ENCODE measurements at regions not wholly inside any gene's neighbourhood (a gene's known extent, or its start where the extent isn't known, plus 50 kb on each side); places are given as distances from the start of the nearest gene placed in this dataset.

GRCh38 chr16:73233329-73233765 lies 185.4 kb upstream of the ZFHX3 start:
- TF ChIP-seq EP300 (IDR thresholded peaks at IDR 0.05) (no peak), POLR2AphosphoS5 (IDR thresholded peaks at IDR 0.05) (no peak), POLR2A (IDR thresholded peaks at IDR 0.05) (no peak), CTCF (IDR thresholded peaks at IDR 0.05) (no peak)
- Histone ChIP-seq H3K4me1 (no peaks in the 10 kb centered on the region), H3K9me3 (no peaks in the 10 kb centered on the region), H3K27ac (no peak overlapping the region), H3K36me3 (no peaks in the 10 kb centered on the region), H3K4me3 (peak overlapping the region in 2 of 4 donors; percentile 1 to 24), H3K27me3 (no peaks in the 10 kb centered on the region)
- DNase-seq (no peak), ATAC-seq (ENCODE audit: low FRiP score in 2 of 2) (no peak)
- 57 to 61% methylated on average over 5 of the region's 5 CpGs for WGBS, 2 donors

GRCh38 chr16:73232555-73233328 lies 184.8 kb upstream of the ZFHX3 start:
- no peaks in the 10 kb centered on the region for H3K4me1 ChIP-seq
- DNase-seq (no peak), ATAC-seq (ENCODE audit: low FRiP score in 2 of 2) (peak in 1 of 2 donors; percentile 73)
- H3K4me3 ChIP-seq: peak overlapping the region in 2 of 4 donors; percentile 1 to 24
- WGBS, 2 donors: 56 to 70% methylated on average over 27 of the region's 27 CpGs
- no peak for TF ChIP-seq CTCF (IDR thresholded peaks at IDR 0.05)
- TF ChIP-seq POLR2AphosphoS5 (IDR thresholded peaks at IDR 0.05): no peak
- no peak overlapping the region for H3K27ac ChIP-seq
- no peaks in the 10 kb centered on the region for H3K27me3 ChIP-seq
- H3K36me3 ChIP-seq: no peaks in the 10 kb centered on the region
- H3K9me3 ChIP-seq: no peaks in the 10 kb centered on the region

- Histone ChIP-seq H3K27ac (no peak overlapping the region), H3K27me3 (no peaks in the 10 kb centered on the region), H3K36me3 (no peaks in the 10 kb centered on the region), H3K9me3 (no peaks in the 10 kb centered on the region), H3K4me1 (no peaks in the 10 kb centered on the region), H3K4me3 (peak overlapping the region in 1 of 4 donors; percentile 24)
- ATAC-seq (ENCODE audit: low FRiP score in 2 of 2) (no peak), DNase-seq (peak in 1 of 2 donors; percentile 28)
- no peak for TF ChIP-seq EP300 (IDR thresholded peaks at IDR 0.05)
- TF ChIP-seq POLR2AphosphoS5 (IDR thresholded peaks at IDR 0.05): no peak
- no peak for TF ChIP-seq CTCF (IDR thresholded peaks at IDR 0.05)
- TF ChIP-seq POLR2A (IDR thresholded peaks at IDR 0.05): no peak
- WGBS, 2 donors: 84 to 87% methylated on average over 26 of the region's 26 CpGs
These were observed 184.1 kb upstream of the ZFHX3 start for GRCh38 chr16:73231944-73232554.

GRCh38 chr16:73231379-73231778 lies 183.5 kb upstream of the ZFHX3 start:
- no peaks in the 10 kb centered on the region for H3K4me1 ChIP-seq
- no peak for DNase-seq
- no peak for ATAC-seq (ENCODE audit: low FRiP score in 2 of 2)
- 76 to 85% methylated on average over 11 of the region's 11 CpGs for WGBS, 2 donors
- H3K4me3 ChIP-seq: no peak overlapping the region
- no peaks in the 10 kb centered on the region for H3K27me3 ChIP-seq
- no peak overlapping the region for H3K27ac ChIP-seq
- no peaks in the 10 kb centered on the region for H3K36me3 ChIP-seq
- TF ChIP-seq POLR2A (IDR thresholded peaks at IDR 0.05): no peak
- TF ChIP-seq POLR2AphosphoS5 (IDR thresholded peaks at IDR 0.05): no peak
- TF ChIP-seq EP300 (IDR thresholded peaks at IDR 0.05): no peak
- TF ChIP-seq CTCF (IDR thresholded peaks at IDR 0.05): no peak
- H3K9me3 ChIP-seq: no peaks in the 10 kb centered on the region

Measured in upper lobe of left lung (tissue), 6 donors.